PC-9 (cell line): ENCODE measurements at regions not wholly inside any gene's neighbourhood (a gene's known extent, or its start where the extent isn't known, plus 50 kb on each side); places are given as distances from the start of the nearest gene placed in this dataset.
"Not testable (repeated sequence)": the region's sequence is repeated elsewhere in the genome, so short reads cannot be mapped to it uniquely, and the experiment has no call there.

ENCODE experiments used
- BruUV-seq: library from RNA; stranded (reverse); fragments of 400-500 nt; replicated peaks from 2 replicates; lab custom pipeline; 2021; lab: Mats Ljungman, UMichigan
- CTCF ChIA-PET: fragments of 300-600 bp; sonication (Branson Sonifier 250); formaldehyde crosslinking; loops from one replicate; lab custom pipeline; 2022; ENCODE audit warnings: antibody characterized with exemption; lab: Charles Lee
- POLR2A ChIA-PET: fragments of 300-600 bp; sonication (Branson Sonifier 250); formaldehyde crosslinking; loops from one replicate; lab custom pipeline; 2022; ENCODE audit warnings: antibody characterized with exemption; ENCODE audit not compliant: unreplicated experiment; lab: Charles Lee
- DNase-seq, 2 experiments: peaks; one replicate each; pipeline versions ENCODE4 v3.0.0 to v3.0.0-alpha.2; 2015 to 2022; ENCODE audit warnings: mixed read lengths in 1 of 2
- H2AFZ ChIP-seq: fragments of 200-600 bp; sonication (generic); 2 replicates; pipeline ENCODE4 v1.8.1; 2017; ENCODE audit warnings: antibody characterized with exemption
- H3F3A ChIP-seq: fragments of 200-600 bp; sonication (generic); 2 replicates; pipeline ENCODE4 v1.8.1; 2017; ENCODE audit warnings: antibody characterized with exemption, mild to moderate bottlenecking, low read depth; ENCODE audit not compliant: insufficient read depth
- H3K27ac ChIP-seq: fragments of 200-600 bp; sonication (generic); 2 replicates; pipeline ENCODE4 v1.6.1; 2016; ENCODE audit warnings: mixed run types
- H3K27me3 ChIP-seq: fragments of 200-600 bp; sonication (generic); 2 replicates; pipeline ENCODE4 v1.6.1; 2016; ENCODE audit warnings: low read depth, mixed run types; ENCODE audit not compliant: insufficient read depth
- H3K36me3 ChIP-seq: fragments of 200-600 bp; sonication (generic); 2 replicates; pipeline ENCODE4 v1.6.1; 2016; ENCODE audit warnings: low read depth, mixed run types
- H3K4me1 ChIP-seq: fragments of 200-600 bp; sonication (generic); replicated peaks from 2 replicates; pipeline ENCODE4 v1.6.1; 2016; ENCODE audit warnings: mixed run types; ENCODE audit not compliant: insufficient read depth
- H3K4me2 ChIP-seq: fragments of 200-600 bp; sonication (generic); 2 replicates; pipeline ENCODE4 v1.6.1; 2017; ENCODE audit warnings: mixed run types
- H3K4me3 ChIP-seq: fragments of 200-600 bp; sonication (generic); 2 replicates; pipeline ENCODE4 v1.6.1; 2016; ENCODE audit warnings: mixed run types
- H3K79me2 ChIP-seq: fragments of 200-600 bp; sonication (generic); 2 replicates; pipeline ENCODE4 v1.6.1; 2017; ENCODE audit warnings: low read depth, mixed run types
- H3K9me2 ChIP-seq: fragments of 200-600 bp; sonication (generic); 2 replicates; pipeline ENCODE4 v1.8.1; 2017; ENCODE audit warnings: mild to moderate bottlenecking; ENCODE audit not compliant: insufficient read depth
- H3K9me3 ChIP-seq: fragments of 200-600 bp; sonication (generic); 2 replicates; pipeline ENCODE4 v1.8.1; 2016; ENCODE audit warnings: low read depth; ENCODE audit not compliant: insufficient read depth
- H4K20me1 ChIP-seq: fragments of 200-600 bp; sonication (generic); 2 replicates; pipeline ENCODE4 v1.8.1; 2017; ENCODE audit not compliant: insufficient read depth
- CTCF ChIP-seq: fragments of 200-600 bp; sonication (generic); conservative IDR thresholded peaks from 2 replicates; pipeline ENCODE4 v1.6.1; 2017; ENCODE audit warnings: mixed run types, antibody characterized with exemption, mild to moderate bottlenecking, moderate library complexity
- EZH2 ChIP-seq: fragments of 200-600 bp; sonication (generic); IDR thresholded peaks from 2 replicates; pipeline ENCODE4 v1.8.0; 2017; ENCODE audit warnings: antibody characterized with exemption, low read depth
- intact Hi-C: fragments of 100-400 bp; cut with micrococcal nuclease; formaldehyde crosslinking; loops from one replicate; pipeline ENCODE4 v1.10.0; 2022; ENCODE audit not compliant: unreplicated experiment

- no peaks in the 10 kb centered on the region for H3K36me3 ChIP-seq
- H3K4me1 ChIP-seq = no peaks in the 10 kb centered on the region
- ChIA-PET CTCF (no interaction called here), POLR2A (no interaction called here)
- H3K4me3 ChIP-seq = no peak overlapping the region
- no peak overlapping the region for H3K27ac ChIP-seq
- no peaks in the 10 kb centered on the region for H3K27me3 ChIP-seq
- H2AFZ ChIP-seq = no peak overlapping the region
- BruUV-seq = no TSS peak
- intact Hi-C loops = no loop called here
- no peaks in the 10 kb centered on the region for H3K9me2 ChIP-seq
- H3K4me2 ChIP-seq = no peak overlapping the region
- H3F3A ChIP-seq = 0 out of 2 replicates have a peak, but pooled peaks cover 3% of the 10 kb centered on the region
- H3K9me3 ChIP-seq = no peaks in the 10 kb centered on the region
- DNase-seq = peak in 1 of 2 experiments; percentile 21
- TF ChIP-seq EZH2 = no peak
- TF ChIP-seq CTCF = no peak
- no peaks in the 10 kb centered on the region for H3K79me2 ChIP-seq
- no peaks in the 10 kb centered on the region for H4K20me1 ChIP-seq
Observed at GRCh38 chr15:21271566-21271965, 168.7 kb downstream of the POTEB3 start.

GRCh38 chr15:21270474-21270873 is 169.8 kb downstream of the POTEB3 start:
- no peaks in the 10 kb centered on the region for H3K27me3 ChIP-seq
- intact Hi-C loops = no loop called here
- no peaks in the 10 kb centered on the region for H3K9me3 ChIP-seq
- ChIA-PET CTCF (no interaction called here), POLR2A (no interaction called here)
- H4K20me1 ChIP-seq = no peaks in the 10 kb centered on the region
- no peaks in the 10 kb centered on the region for H3K9me2 ChIP-seq
- no peak for TF ChIP-seq EZH2
- no peak for TF ChIP-seq CTCF
- DNase-seq = peak in 1 of 2 experiments; percentile 36
- H3K36me3 ChIP-seq = no peaks in the 10 kb centered on the region
- H3K4me3 ChIP-seq = no peak overlapping the region
- H3K79me2 ChIP-seq = no peaks in the 10 kb centered on the region
- no peak overlapping the region for H2AFZ ChIP-seq
- no peak overlapping the region for H3K4me2 ChIP-seq
- H3F3A ChIP-seq = 0 out of 2 replicates have a peak, but pooled peaks cover 3% of the 10 kb centered on the region
- BruUV-seq = no TSS peak
- no peaks in the 10 kb centered on the region for H3K4me1 ChIP-seq
- no peak overlapping the region for H3K27ac ChIP-seq

GRCh38 chr15:21269673-21270072 is 170.6 kb downstream of the POTEB3 start:
- H3K27me3 ChIP-seq, BruUV-seq, intact Hi-C loops, H3K9me2 ChIP-seq, H4K20me1 ChIP-seq, H3K4me3 ChIP-seq, H3K9me3 ChIP-seq, H3K27ac ChIP-seq, H3F3A ChIP-seq, H3K36me3 ChIP-seq, H3K79me2 ChIP-seq, H3K4me1 ChIP-seq, H2AFZ ChIP-seq, H3K4me2 ChIP-seq, CTCF ChIA-PET, POLR2A ChIA-PET: not testable (repeated sequence)
- peak in 1 of 2 experiments; percentile 31 for DNase-seq

- CTCF ChIA-PET = no interaction called here
- Histone ChIP-seq H3K27ac (no peak overlapping the region), H4K20me1 (no peaks in the 10 kb centered on the region), H3F3A (0 out of 2 replicates have a peak, but pooled peaks cover 3% of the 10 kb centered on the region), H3K36me3 (no peaks in the 10 kb centered on the region), H3K79me2 (no peaks in the 10 kb centered on the region), H3K9me2 (no peaks in the 10 kb centered on the region), H3K9me3 (no peaks in the 10 kb centered on the region), H3K4me3 (no peak overlapping the region), H2AFZ (no peak overlapping the region), H3K4me1 (no peaks in the 10 kb centered on the region), H3K4me2 (no peak overlapping the region), H3K27me3 (no peaks in the 10 kb centered on the region)
- POLR2A ChIA-PET = no interaction called here
- peak in 1 of 2 experiments; percentile 35 for DNase-seq
- TF ChIP-seq CTCF (no peak), EZH2 (no peak)
- intact Hi-C loops = no loop called here
- BruUV-seq = no TSS peak
Observed at GRCh38 chr15:21269121-21269520, 171.2 kb downstream of the POTEB3 start.
